Suprapubic skin (tissue), 4 donors: ENCODE measurements at regions not wholly inside any gene's neighbourhood (a gene's known extent, or its start where the extent isn't known, plus 50 kb on each side); places are given as distances from the start of the nearest gene placed in this dataset.

Experiments
- EP300 ChIP-seq: sonication (generic); formaldehyde crosslinking; IDR thresholded peaks from one replicate; pipeline ENCODE4 v1.6.1; 2017; ENCODE audit warnings: antibody characterized with exemption
- POLR2A ChIP-seq, 2 donors: fragments of 450-650 bp; IDR thresholded peaks; one replicate each; pipeline ENCODE4 v1.6.1; 2017; ENCODE audit warnings: antibody characterized with exemption in 2 of 2, mild to moderate bottlenecking in 2 of 2, moderate library complexity in 2 of 2
- POLR2AphosphoS5 ChIP-seq, 3 donors: sonication (generic); formaldehyde crosslinking; IDR thresholded peaks; one replicate each; pipeline ENCODE4 v1.6.1; 2017; ENCODE audit warnings: antibody characterized with exemption in 3 of 3
- TF ChIP-seq, protein P1 (sequence below), 2 donors: fragments of 200-600 bp in 1 of 2; fragments of 450-650 bp in 1 of 2; sonication (generic) in 1 of 2; IDR thresholded peaks; one replicate each; pipeline ENCODE4 v1.5.1; 2016 to 2019; ENCODE audit warnings: antibody characterized with exemption in 2 of 2, mild to moderate bottlenecking in 1 of 2, moderate library complexity in 1 of 2

DNA sequence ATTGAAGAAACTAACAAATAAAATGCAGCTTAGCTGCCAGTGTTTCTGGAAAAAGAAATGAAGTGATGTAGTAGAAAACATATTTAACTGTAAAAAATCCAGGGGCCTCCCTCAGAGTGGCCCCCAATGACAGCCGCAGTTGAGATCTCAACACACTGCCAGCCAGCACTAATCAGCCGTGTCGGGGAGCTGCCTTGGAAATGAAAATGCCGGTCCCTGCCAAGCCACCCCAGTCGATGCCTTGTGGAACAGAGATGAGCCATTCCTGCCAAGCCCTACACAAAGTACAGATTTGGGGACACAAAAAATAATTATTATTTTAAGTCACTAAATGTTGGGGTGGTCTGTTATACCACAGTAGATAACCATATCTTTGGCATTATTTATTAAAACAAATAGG, 1342.4 kb downstream of the EFNB2 start:
- TF ChIP-seq EP300 (no peak), POLR2A (IDR thresholded peaks at IDR 0.05) (no peak), POLR2AphosphoS5 (IDR thresholded peaks at IDR 0.05) (no peak)
- TF ChIP-seq, protein P1, sequence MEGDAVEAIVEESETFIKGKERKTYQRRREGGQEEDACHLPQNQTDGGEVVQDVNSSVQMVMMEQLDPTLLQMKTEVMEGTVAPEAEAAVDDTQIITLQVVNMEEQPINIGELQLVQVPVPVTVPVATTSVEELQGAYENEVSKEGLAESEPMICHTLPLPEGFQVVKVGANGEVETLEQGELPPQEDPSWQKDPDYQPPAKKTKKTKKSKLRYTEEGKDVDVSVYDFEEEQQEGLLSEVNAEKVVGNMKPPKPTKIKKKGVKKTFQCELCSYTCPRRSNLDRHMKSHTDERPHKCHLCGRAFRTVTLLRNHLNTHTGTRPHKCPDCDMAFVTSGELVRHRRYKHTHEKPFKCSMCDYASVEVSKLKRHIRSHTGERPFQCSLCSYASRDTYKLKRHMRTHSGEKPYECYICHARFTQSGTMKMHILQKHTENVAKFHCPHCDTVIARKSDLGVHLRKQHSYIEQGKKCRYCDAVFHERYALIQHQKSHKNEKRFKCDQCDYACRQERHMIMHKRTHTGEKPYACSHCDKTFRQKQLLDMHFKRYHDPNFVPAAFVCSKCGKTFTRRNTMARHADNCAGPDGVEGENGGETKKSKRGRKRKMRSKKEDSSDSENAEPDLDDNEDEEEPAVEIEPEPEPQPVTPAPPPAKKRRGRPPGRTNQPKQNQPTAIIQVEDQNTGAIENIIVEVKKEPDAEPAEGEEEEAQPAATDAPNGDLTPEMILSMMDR (IDR thresholded peaks at IDR 0.05): no peak
